Breast epithelium (tissue), 4 donors: ENCODE measurements at regions not wholly inside any gene's neighbourhood (a gene's known extent, or its start where the extent isn't known, plus 50 kb on each side); places are given as distances from the start of the nearest gene placed in this dataset.
A peak's percentile ranks its signal among the peaks of the same experiment; 100 is the strongest.

Experiments
- DNase-seq, 2 donors: peaks; one replicate each; pipeline ENCODE4 v3.0.0-alpha.2; 2019; ENCODE audit warnings: low spot score in 2 of 2
- H3K27ac ChIP-seq, 2 donors: fragments of 200-600 bp; sonication (generic) in 1 of 2; one replicate each; pipeline ENCODE4 v1.5.1; 2016 to 2019; ENCODE audit warnings: mild to moderate bottlenecking in 1 of 2
- H3K27me3 ChIP-seq, 2 donors: fragments of 200-600 bp; sonication (generic) in 1 of 2; one replicate each; pipeline versions ENCODE4 v1.5.1 to v1.6.0; 2017 to 2019; ENCODE audit warnings: control low read depth in 1 of 2, mild to moderate bottlenecking in 1 of 2
- H3K36me3 ChIP-seq: fragments of 200-600 bp; one replicate; pipeline ENCODE4 v1.5.1; 2019
- H3K4me1 ChIP-seq, 2 donors: fragments of 200-600 bp; sonication (generic); one replicate each; pipeline ENCODE4 v1.5.1; 2016 to 2019; ENCODE audit warnings: control low read depth in 1 of 2
- H3K4me3 ChIP-seq, 3 donors: fragments of 200-600 bp; sonication (generic); 1 replicate in 2 of 3; 2 replicates in 1 of 3; pipeline ENCODE4 v1.5.1; 2016 to 2019; ENCODE audit warnings: mild to moderate bottlenecking in 3 of 3, moderate library complexity in 2 of 3
- H3K9me3 ChIP-seq, 2 donors: fragments of 200-600 bp; sonication (generic) in 1 of 2; one replicate each; pipeline ENCODE4 v1.5.1; 2016 to 2019; ENCODE audit warnings: control low read depth in 1 of 2
- POLR2A ChIP-seq: fragments of 450-650 bp; IDR thresholded peaks from one replicate; pipeline ENCODE4 v1.6.1; 2016; ENCODE audit warnings: antibody characterized with exemption, mild to moderate bottlenecking, moderate library complexity
- POLR2AphosphoS5 ChIP-seq, 3 donors: sonication (generic); formaldehyde crosslinking; IDR thresholded peaks; one replicate each; pipeline ENCODE4 v1.6.1; 2017; ENCODE audit warnings: antibody characterized with exemption in 3 of 3
- intact Hi-C: fragments of 100-400 bp; cut with DNase I; formaldehyde crosslinking; loops from one replicate; pipeline ENCODE4 v1.15.1; 2023; ENCODE audit warnings: low total_unique reads
- TF ChIP-seq, protein P1 (sequence below), 3 donors: fragments of 450-650 bp; IDR thresholded peaks; one replicate each; pipeline ENCODE4 v1.5.1; 2016 to 2017; ENCODE audit warnings: antibody characterized with exemption in 3 of 3, mild to moderate bottlenecking in 3 of 3, moderate library complexity in 3 of 3

DNA sequence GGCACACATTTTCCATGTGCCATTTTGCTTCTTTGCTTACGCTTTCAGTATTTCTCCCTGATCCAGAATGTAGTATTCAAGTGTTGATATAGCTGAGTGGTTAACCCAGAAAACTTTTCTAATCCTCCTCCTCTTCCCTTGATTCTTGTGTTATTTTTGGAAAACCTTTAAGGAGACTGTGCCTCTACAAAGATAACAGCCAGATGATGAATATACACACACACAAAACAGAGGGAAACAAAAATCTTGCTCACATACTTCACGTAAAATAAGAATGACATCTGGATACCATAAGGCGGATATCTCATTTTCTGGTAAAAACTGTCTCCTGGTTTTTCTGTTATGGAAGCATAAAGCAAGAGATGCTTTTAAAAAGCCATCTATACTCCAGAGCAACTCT lies 295.8 kb upstream of the THBS1 start:
- Histone ChIP-seq H3K9me3 (no peaks in the 10 kb centered on the region), H3K27me3 (no peaks in the 10 kb centered on the region), H3K27ac (no peak overlapping the region), H3K4me3 (no peak overlapping the region), H3K36me3 (no peaks in the 10 kb centered on the region), H3K4me1 (no peaks in the 10 kb centered on the region)
- no peak for DNase-seq
- TF ChIP-seq, protein P1, sequence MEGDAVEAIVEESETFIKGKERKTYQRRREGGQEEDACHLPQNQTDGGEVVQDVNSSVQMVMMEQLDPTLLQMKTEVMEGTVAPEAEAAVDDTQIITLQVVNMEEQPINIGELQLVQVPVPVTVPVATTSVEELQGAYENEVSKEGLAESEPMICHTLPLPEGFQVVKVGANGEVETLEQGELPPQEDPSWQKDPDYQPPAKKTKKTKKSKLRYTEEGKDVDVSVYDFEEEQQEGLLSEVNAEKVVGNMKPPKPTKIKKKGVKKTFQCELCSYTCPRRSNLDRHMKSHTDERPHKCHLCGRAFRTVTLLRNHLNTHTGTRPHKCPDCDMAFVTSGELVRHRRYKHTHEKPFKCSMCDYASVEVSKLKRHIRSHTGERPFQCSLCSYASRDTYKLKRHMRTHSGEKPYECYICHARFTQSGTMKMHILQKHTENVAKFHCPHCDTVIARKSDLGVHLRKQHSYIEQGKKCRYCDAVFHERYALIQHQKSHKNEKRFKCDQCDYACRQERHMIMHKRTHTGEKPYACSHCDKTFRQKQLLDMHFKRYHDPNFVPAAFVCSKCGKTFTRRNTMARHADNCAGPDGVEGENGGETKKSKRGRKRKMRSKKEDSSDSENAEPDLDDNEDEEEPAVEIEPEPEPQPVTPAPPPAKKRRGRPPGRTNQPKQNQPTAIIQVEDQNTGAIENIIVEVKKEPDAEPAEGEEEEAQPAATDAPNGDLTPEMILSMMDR (IDR thresholded peaks at IDR 0.05), result no peak
- no peak for TF ChIP-seq POLR2A
- no peak for TF ChIP-seq POLR2AphosphoS5 (IDR thresholded peaks at IDR 0.05)
- intact Hi-C loops, result no loop called here

DNA sequence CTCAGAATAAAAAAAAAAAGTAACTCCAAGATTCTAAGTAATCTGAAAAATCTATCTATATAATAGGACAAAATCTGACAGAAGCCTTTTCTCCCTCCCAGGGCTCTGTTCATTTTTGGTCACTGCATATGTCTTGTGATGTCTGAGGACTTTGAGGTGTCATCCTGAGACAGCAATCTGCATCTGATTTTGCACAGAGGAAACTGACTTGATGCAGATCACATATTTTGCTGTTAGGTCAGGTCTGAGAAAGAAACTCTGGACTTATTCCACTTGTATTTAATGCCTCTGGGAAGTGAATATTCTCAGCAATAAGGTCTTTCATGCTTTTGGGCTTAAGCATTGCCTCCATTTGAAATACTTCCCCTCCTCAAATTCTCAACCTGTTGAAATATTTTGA lies 295.2 kb upstream of the THBS1 start:
- DNase-seq, result no peak
- Histone ChIP-seq H3K27ac (no peak overlapping the region), H3K36me3 (no peaks in the 10 kb centered on the region), H3K4me3 (no peak overlapping the region), H3K4me1 (no peaks in the 10 kb centered on the region), H3K27me3 (no peaks in the 10 kb centered on the region), H3K9me3 (no peaks in the 10 kb centered on the region)
- TF ChIP-seq POLR2A (no peak), POLR2AphosphoS5 (IDR thresholded peaks at IDR 0.05) (no peak)
- TF ChIP-seq, protein P1 (IDR thresholded peaks at IDR 0.05), result no peak
- intact Hi-C loops, result no loop called here

DNA sequence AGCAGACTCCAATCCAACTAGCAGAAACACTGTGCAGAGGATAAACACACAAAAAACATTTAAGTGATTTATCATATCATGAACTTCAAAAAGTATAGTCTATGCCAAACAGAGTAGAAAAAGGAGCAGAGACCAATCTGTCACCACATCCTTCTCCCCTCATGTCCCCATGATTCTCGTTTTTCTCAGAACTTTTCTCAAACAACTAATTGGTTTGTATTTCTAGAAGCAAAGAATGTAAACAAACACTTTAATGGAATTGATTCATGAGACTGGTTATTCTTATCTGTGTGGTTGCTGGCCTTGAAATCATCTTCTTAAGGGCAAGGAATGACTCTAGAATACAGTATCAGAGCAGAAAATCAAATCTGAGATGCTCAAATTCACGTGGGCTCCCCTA lies 294.2 kb upstream of the THBS1 start:
- Histone ChIP-seq H3K27ac (no peak overlapping the region), H3K27me3 (no peaks in the 10 kb centered on the region), H3K36me3 (no peaks in the 10 kb centered on the region), H3K9me3 (no peaks in the 10 kb centered on the region), H3K4me3 (no peak overlapping the region), H3K4me1 (no peaks in the 10 kb centered on the region)
- intact Hi-C loops, result no loop called here
- no peak for TF ChIP-seq POLR2A
- TF ChIP-seq, protein P1 (IDR thresholded peaks at IDR 0.05), result no peak
- TF ChIP-seq POLR2AphosphoS5 (IDR thresholded peaks at IDR 0.05), result no peak
- DNase-seq, result no peak

DNA sequence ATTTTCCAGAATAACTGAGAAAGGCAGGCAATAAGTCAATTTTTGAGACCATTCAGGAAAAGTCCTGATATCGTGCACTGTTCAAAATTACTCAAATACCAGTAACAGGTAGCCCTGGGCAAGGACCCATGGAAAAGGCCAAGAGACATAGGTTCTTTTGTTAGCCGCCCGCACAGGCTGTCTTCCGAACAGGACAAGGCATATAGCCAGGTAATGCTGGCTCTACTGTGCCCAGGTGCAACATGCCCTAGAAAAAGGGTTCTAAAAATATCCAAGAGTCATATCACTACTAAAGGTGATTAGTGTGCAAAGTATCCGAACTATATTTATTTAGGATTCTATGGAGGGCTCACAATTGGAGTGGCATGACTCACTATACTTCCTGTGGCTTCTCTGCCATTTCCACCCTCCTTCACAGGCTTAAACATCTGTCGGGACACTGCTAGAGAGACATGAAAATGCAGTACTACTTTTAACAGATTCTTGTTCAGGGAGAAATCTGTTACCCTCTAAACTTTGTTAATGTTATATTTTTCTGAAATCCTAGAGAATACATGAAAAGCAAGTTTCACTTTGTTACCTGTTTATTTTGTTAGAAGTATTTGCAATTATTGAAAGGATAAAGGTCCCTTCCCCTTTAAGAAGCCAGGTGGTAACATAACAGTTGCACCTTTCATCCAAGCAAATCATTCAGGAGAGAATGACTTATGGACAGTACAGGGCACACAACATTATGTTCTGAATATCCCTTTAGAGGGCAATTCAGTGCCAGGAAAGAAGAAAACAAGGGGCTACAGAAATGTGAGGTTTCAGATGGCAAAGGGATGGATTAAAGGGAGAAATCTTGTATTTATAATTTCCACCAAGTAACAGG lies 293.3 kb upstream of the THBS1 start:
- intact Hi-C loops, result no loop called here
- TF ChIP-seq POLR2A (no peak), POLR2AphosphoS5 (IDR thresholded peaks at IDR 0.05) (no peak)
- TF ChIP-seq, protein P1 (IDR thresholded peaks at IDR 0.05), result no peak

DNA sequence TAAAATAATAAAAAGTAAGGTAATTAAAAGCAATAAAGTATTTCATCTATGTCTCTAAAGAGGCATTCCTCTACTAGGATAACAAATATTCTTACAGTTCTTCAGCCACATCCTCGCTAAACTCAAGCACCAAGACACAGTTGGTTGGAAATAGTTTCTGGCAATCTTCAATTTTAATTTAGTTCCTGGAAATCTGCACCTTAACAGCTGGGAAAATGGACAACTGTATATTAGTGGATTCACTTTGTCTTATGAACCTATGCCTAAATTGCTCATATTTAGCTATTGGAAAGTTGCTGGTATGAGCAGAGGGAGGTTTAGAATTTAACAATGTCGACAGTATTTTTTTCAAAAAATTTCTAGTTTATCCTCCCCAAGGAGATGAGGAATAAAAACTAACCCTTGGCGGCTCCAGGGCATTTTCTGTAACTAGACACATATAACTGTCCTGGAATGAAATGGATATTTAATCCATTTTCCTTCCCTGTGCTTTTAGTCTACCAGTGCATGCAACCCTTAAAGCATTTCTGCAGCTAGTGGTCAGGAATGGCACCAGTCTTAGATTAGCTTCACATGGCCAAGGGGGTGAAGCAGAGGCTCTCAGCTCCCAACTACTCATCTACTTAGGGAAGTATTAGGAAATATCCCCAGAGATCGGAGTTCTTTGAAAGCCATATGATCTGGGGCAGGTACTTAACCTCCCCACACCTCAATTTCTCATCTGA lies 290.0 kb upstream of the THBS1 start:
- no peaks in the 10 kb centered on the region for H3K36me3 ChIP-seq
- no peaks in the 10 kb centered on the region for H3K9me3 ChIP-seq
- H3K27ac ChIP-seq, result no peak overlapping the region
- H3K4me1 ChIP-seq, result no peaks in the 10 kb centered on the region
- no peak for DNase-seq
- TF ChIP-seq POLR2AphosphoS5 (IDR thresholded peaks at IDR 0.05) (no peak), POLR2A (no peak)
- TF ChIP-seq, protein P1 (IDR thresholded peaks at IDR 0.05), result no peak
- intact Hi-C loops, result no loop called here
- no peak overlapping the region for H3K4me3 ChIP-seq
- no peaks in the 10 kb centered on the region for H3K27me3 ChIP-seq

More for the DNA sequence above, 293.3 kb upstream of the THBS1 start:
- Histone ChIP-seq H3K36me3 (no peaks in the 10 kb centered on the region), H3K27me3 (no peaks in the 10 kb centered on the region), H3K4me3 (no peak overlapping the region), H3K9me3 (no peaks in the 10 kb centered on the region), H3K4me1 (no peaks in the 10 kb centered on the region), H3K27ac (no peak overlapping the region)
- peak in 1 of 2 donors; percentile 40 for DNase-seq
